ENCODE measurements at regions not wholly inside any gene's neighbourhood (a gene's known extent, or its start where the extent isn't known, plus 50 kb on each side); places are given as distances from the start of the nearest gene placed in this dataset.

DNA sequence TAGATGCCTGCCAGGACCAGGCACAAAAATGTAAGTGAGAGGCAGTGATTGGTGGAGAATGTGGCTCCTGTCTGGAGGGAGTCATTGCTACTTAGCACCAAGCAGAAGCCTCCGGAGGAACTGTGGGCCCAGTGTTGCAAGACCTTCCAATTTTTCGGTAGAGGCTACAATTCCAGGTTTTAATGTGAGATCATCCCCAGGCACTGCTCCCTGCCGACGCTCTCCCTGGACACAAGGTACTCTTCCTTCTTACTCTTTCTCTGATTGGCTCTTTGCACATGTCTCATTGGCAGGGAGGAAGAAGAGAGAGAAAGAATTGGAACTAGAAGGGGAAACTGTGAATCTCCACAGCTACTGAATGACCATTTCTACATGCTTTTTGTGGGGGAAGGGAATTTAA lies 53.7 kb upstream of the EP300 start:
- TF ChIP-seq, protein P1, sequence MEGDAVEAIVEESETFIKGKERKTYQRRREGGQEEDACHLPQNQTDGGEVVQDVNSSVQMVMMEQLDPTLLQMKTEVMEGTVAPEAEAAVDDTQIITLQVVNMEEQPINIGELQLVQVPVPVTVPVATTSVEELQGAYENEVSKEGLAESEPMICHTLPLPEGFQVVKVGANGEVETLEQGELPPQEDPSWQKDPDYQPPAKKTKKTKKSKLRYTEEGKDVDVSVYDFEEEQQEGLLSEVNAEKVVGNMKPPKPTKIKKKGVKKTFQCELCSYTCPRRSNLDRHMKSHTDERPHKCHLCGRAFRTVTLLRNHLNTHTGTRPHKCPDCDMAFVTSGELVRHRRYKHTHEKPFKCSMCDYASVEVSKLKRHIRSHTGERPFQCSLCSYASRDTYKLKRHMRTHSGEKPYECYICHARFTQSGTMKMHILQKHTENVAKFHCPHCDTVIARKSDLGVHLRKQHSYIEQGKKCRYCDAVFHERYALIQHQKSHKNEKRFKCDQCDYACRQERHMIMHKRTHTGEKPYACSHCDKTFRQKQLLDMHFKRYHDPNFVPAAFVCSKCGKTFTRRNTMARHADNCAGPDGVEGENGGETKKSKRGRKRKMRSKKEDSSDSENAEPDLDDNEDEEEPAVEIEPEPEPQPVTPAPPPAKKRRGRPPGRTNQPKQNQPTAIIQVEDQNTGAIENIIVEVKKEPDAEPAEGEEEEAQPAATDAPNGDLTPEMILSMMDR (IDR thresholded peaks at IDR 0.05) = no peak
- TF ChIP-seq POLR2A (IDR thresholded peaks at IDR 0.05; ENCODE audit: low read depth) (no peak), POLR2AphosphoS5 (IDR thresholded peaks at IDR 0.05) (no peak)

All from esophagus muscularis mucosa (tissue), 3 donors.